Gastrocnemius medialis (tissue), 4 donors: ENCODE measurements at regions not wholly inside any gene's neighbourhood (a gene's known extent, or its start where the extent isn't known, plus 50 kb on each side); places are given as distances from the start of the nearest gene placed in this dataset.

ENCODE experiments used
- POLR2A ChIP-seq, 2 donors: fragments of 450-650 bp; IDR thresholded peaks; one replicate each; pipeline ENCODE4 v1.6.1; 2017; ENCODE audit warnings: antibody characterized with exemption in 2 of 2, mild to moderate bottlenecking in 2 of 2, moderate library complexity in 2 of 2
- TF ChIP-seq, protein P1 (sequence below), 5 experiments: fragments of 450-650 bp in 3 of 5; fragments of 200-600 bp in 2 of 5; sonication (generic) in 2 of 5; IDR thresholded peaks in 4 of 5; conservative IDR thresholded peaks in 1 of 5; 1 replicate in 4 of 5; 2 replicates in 1 of 5; pipeline ENCODE4 v1.5.1; 2016 to 2019; ENCODE audit warnings: antibody characterized with exemption in 5 of 5, mild to moderate bottlenecking in 3 of 5, moderate library complexity in 3 of 5

DNA sequence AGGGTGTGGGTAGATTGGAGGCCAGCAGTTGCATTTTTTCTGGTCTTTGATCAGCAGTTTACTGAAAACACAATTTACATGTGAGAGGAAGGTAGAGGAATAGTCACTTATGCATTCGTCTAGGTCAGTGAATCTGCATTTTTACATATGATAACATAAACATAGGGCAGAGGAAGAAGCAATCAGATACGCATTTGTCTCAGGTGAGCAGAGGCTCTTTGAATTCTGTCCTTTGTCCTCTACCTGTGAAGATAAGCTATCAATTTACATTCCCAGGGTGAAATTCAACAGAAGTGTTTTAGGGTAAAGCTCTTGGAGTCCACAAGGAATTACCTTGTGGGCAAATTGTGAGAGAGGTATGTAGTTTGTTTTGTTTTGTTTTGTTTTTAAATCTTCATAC is 306.5 kb downstream of the MAGEB5 start:
- TF ChIP-seq POLR2A (IDR thresholded peaks at IDR 0.05), result no peak
- TF ChIP-seq, protein P1, sequence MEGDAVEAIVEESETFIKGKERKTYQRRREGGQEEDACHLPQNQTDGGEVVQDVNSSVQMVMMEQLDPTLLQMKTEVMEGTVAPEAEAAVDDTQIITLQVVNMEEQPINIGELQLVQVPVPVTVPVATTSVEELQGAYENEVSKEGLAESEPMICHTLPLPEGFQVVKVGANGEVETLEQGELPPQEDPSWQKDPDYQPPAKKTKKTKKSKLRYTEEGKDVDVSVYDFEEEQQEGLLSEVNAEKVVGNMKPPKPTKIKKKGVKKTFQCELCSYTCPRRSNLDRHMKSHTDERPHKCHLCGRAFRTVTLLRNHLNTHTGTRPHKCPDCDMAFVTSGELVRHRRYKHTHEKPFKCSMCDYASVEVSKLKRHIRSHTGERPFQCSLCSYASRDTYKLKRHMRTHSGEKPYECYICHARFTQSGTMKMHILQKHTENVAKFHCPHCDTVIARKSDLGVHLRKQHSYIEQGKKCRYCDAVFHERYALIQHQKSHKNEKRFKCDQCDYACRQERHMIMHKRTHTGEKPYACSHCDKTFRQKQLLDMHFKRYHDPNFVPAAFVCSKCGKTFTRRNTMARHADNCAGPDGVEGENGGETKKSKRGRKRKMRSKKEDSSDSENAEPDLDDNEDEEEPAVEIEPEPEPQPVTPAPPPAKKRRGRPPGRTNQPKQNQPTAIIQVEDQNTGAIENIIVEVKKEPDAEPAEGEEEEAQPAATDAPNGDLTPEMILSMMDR (IDR thresholded peaks at IDR 0.05 in 4 of 5, conservative IDR thresholded peaks at IDR 0.05 in 1 of 5), result no peak
